ENCODE measurements at regions not wholly inside any gene's neighbourhood (a gene's known extent, or its start where the extent isn't known, plus 50 kb on each side); places are given as distances from the start of the nearest gene placed in this dataset.

DNA sequence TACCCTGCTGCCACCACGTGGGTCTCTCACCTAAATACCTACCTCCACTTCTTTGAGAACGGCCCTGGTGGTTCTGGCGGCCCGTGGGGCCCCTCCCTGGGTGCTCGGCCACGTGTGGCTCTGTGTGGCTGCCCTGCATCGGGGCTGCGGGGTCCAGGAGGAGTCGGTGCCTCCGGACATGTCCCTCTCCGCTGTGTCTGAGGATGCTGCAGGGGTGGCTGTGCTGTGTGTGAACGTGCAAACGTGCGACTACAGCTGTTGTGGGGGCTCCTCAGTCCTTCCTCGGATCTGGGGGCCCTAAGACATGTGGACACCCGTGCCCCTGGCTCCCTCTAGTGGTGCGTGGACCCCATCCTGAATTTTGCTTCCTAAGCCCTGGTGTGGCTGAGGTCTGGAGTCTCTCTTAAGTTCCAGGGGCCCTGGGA, 691.8 kb downstream of the QKI start:
- H3K9ac ChIP-seq (ENCODE audit: low read length), result no peak overlapping the region
- no peaks in the 10 kb centered on the region for H3K27me3 ChIP-seq (ENCODE audit: insufficient read depth, low read length)
- H3K36me3 ChIP-seq (ENCODE audit: control insufficient read depth in 1 of 2, insufficient read depth in 2 of 2, low read length in 2 of 2), result no peaks in the 10 kb centered on the region
- H3K9me3 ChIP-seq (ENCODE audit: control insufficient read depth in 1 of 2, insufficient read depth in 1 of 2, low read depth in 1 of 2, low read length in 2 of 2), result peaks cover 0 to 4% of the 10 kb centered on the region in 2 experiments; a peak in 1 of 4 replicates
- H4K20me1 ChIP-seq (ENCODE audit: insufficient read depth), result no peaks in the 10 kb centered on the region
- CTCF ChIA-PET, result no interaction called here
- H3K4me1 ChIP-seq (ENCODE audit: control insufficient read depth in 1 of 2, insufficient read depth in 2 of 2, low read length in 2 of 2), result no peaks in the 10 kb centered on the region; a peak in 1 of 4 replicates
- ATAC-seq (peak; percentile 69), DNase-seq (ENCODE audit: low read depth, low spot score) (no peak)
- POLR2A ChIA-PET, result no interaction called here
- no peaks in the 10 kb centered on the region for H3K79me2 ChIP-seq (ENCODE audit: insufficient read depth, low read length)
- RAD21 ChIA-PET (ENCODE audit: low non-redundant PET in 1 of 2, low total read pairs in 2 of 2, uncharacterized antibody in 2 of 2, unreplicated experiment in 2 of 2), result no interaction called here
- no TSS peak for BruUV-seq (replicated peaks)
- H2AFZ ChIP-seq (ENCODE audit: low read depth, low read length, poor library complexity, severe bottlenecking), result no peak overlapping the region
- H3K4me2 ChIP-seq (ENCODE audit: low read length), result no peak overlapping the region
- H3K9me2 ChIP-seq (ENCODE audit: insufficient read depth), result no peaks in the 10 kb centered on the region
- no peak overlapping the region for H3K27ac ChIP-seq (ENCODE audit: low read depth, low read length)
- H3K4me3 ChIP-seq (replicated peaks in 1 of 2; ENCODE audit: low read depth in 1 of 2, low read length in 2 of 2), result no peak overlapping the region
- intact Hi-C loops (cut with micrococcal nuclease), result loop anchor here (5.0 kb wide), 3 partner anchors 679 to 924 kb away; partner anchors contain the start of gene QKI
- TF ChIP-seq, protein P1, sequence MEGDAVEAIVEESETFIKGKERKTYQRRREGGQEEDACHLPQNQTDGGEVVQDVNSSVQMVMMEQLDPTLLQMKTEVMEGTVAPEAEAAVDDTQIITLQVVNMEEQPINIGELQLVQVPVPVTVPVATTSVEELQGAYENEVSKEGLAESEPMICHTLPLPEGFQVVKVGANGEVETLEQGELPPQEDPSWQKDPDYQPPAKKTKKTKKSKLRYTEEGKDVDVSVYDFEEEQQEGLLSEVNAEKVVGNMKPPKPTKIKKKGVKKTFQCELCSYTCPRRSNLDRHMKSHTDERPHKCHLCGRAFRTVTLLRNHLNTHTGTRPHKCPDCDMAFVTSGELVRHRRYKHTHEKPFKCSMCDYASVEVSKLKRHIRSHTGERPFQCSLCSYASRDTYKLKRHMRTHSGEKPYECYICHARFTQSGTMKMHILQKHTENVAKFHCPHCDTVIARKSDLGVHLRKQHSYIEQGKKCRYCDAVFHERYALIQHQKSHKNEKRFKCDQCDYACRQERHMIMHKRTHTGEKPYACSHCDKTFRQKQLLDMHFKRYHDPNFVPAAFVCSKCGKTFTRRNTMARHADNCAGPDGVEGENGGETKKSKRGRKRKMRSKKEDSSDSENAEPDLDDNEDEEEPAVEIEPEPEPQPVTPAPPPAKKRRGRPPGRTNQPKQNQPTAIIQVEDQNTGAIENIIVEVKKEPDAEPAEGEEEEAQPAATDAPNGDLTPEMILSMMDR (IDR thresholded peaks at IDR 0.05 in 2 of 3, conservative IDR thresholded peaks at IDR 0.05 in 1 of 3; ENCODE audit: borderline replicate concordance in 1 of 3, insufficient read depth in 1 of 3, low read depth in 2 of 3, low read length in 2 of 3), result peak; percentile 8 to 43 (median 40); a peak in 4 of 6 replicates
- peak; percentile 43; the same call in 1 of the 2 replicates for TF ChIP-seq RAD21 (IDR thresholded peaks at IDR 0.05; ENCODE audit: low read depth)
- TF ChIP-seq, protein P2, sequence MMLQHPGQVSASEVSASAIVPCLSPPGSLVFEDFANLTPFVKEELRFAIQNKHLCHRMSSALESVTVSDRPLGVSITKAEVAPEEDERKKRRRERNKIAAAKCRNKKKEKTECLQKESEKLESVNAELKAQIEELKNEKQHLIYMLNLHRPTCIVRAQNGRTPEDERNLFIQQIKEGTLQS (IDR thresholded peaks at IDR 0.05), result no peak
- no peak for TF ChIP-seq SP1 (IDR thresholded peaks at IDR 0.05; ENCODE audit: low read depth)

DNA sequence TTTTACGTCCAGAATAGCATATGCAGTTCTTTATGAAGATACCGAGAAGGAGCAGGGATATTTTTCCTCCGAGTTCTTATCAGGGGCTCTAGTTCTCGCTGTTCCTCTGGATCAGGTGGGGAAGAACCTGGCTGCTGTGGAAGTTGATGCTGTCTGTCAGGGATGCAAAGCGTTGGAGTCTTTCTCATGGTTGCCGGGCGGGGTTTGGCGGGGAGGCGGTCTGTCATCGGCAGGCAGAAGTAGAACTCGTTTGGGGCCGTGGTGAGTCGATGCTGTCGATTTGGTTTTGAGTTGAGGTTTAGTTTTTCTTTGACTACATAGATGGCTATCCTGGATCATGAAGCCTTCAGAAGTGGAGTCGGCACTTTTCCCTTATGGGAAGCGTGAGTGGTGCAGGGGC, 691.2 kb downstream of the QKI start:
- no peak for ATAC-seq
- Histone ChIP-seq H3K9ac (ENCODE audit: low read length) (no peak overlapping the region), H3K79me2 (ENCODE audit: insufficient read depth, low read length) (no peaks in the 10 kb centered on the region), H3K4me1 (ENCODE audit: control insufficient read depth in 1 of 2, insufficient read depth in 2 of 2, low read length in 2 of 2) (no peaks in the 10 kb centered on the region; a peak in 1 of 4 replicates), H2AFZ (ENCODE audit: low read depth, low read length, poor library complexity, severe bottlenecking) (no peak overlapping the region), H3K27ac (ENCODE audit: low read depth, low read length) (no peak overlapping the region), H3K4me3 (replicated peaks in 1 of 2; ENCODE audit: low read depth in 1 of 2, low read length in 2 of 2) (no peak overlapping the region), H4K20me1 (ENCODE audit: insufficient read depth) (no peaks in the 10 kb centered on the region), H3K9me3 (ENCODE audit: control insufficient read depth in 1 of 2, insufficient read depth in 1 of 2, low read depth in 1 of 2, low read length in 2 of 2) (peaks cover 0 to 4% of the 10 kb centered on the region in 2 experiments; a peak in 1 of 4 replicates), H3K36me3 (ENCODE audit: control insufficient read depth in 1 of 2, insufficient read depth in 2 of 2, low read length in 2 of 2) (no peaks in the 10 kb centered on the region), H3K27me3 (ENCODE audit: insufficient read depth, low read length) (no peaks in the 10 kb centered on the region), H3K4me2 (ENCODE audit: low read length) (no peak overlapping the region), H3K9me2 (ENCODE audit: insufficient read depth) (no peaks in the 10 kb centered on the region)
- CTCF ChIA-PET, result no interaction called here
- POLR2A ChIA-PET, result no interaction called here
- intact Hi-C loops (cut with micrococcal nuclease), result loop anchor here (5.0 kb wide), 3 partner anchors 678 to 923 kb away; partner anchors contain the start of gene QKI
- RAD21 ChIA-PET (ENCODE audit: low non-redundant PET in 1 of 2, low total read pairs in 2 of 2, uncharacterized antibody in 2 of 2, unreplicated experiment in 2 of 2), result no interaction called here
- no peak for TF ChIP-seq POLR2A (IDR thresholded peaks at IDR 0.05; ENCODE audit: borderline replicate concordance, extremely low read depth, insufficient read depth, insufficient read length)
- no peak for TF ChIP-seq TCF7L2 (IDR thresholded peaks at IDR 0.05; ENCODE audit: borderline replicate concordance, extremely low read depth, insufficient read depth, insufficient read length)
- TF ChIP-seq, protein P3, sequence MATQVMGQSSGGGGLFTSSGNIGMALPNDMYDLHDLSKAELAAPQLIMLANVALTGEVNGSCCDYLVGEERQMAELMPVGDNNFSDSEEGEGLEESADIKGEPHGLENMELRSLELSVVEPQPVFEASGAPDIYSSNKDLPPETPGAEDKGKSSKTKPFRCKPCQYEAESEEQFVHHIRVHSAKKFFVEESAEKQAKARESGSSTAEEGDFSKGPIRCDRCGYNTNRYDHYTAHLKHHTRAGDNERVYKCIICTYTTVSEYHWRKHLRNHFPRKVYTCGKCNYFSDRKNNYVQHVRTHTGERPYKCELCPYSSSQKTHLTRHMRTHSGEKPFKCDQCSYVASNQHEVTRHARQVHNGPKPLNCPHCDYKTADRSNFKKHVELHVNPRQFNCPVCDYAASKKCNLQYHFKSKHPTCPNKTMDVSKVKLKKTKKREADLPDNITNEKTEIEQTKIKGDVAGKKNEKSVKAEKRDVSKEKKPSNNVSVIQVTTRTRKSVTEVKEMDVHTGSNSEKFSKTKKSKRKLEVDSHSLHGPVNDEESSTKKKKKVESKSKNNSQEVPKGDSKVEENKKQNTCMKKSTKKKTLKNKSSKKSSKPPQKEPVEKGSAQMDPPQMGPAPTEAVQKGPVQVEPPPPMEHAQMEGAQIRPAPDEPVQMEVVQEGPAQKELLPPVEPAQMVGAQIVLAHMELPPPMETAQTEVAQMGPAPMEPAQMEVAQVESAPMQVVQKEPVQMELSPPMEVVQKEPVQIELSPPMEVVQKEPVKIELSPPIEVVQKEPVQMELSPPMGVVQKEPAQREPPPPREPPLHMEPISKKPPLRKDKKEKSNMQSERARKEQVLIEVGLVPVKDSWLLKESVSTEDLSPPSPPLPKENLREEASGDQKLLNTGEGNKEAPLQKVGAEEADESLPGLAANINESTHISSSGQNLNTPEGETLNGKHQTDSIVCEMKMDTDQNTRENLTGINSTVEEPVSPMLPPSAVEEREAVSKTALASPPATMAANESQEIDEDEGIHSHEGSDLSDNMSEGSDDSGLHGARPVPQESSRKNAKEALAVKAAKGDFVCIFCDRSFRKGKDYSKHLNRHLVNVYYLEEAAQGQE (IDR thresholded peaks at IDR 0.05; ENCODE audit: low read depth), result no peak
- no peak for TF ChIP-seq ZNF274 (IDR thresholded peaks at IDR 0.05; ENCODE audit: low read depth, low read length)
- TF ChIP-seq ZFX (IDR thresholded peaks at IDR 0.05), result no peak
- TF ChIP-seq RAD21 (IDR thresholded peaks at IDR 0.05; ENCODE audit: low read depth), result no peak
- DNase-seq (ENCODE audit: low read depth, low spot score), result no peak
- no TSS peak for BruUV-seq (replicated peaks)
